ENCODE measurements at regions not wholly inside any gene's neighbourhood (a gene's known extent, or its start where the extent isn't known, plus 50 kb on each side); places are given as distances from the start of the nearest gene placed in this dataset.
A peak's percentile ranks its signal among the peaks of the same experiment; 100 is the strongest.

DNA sequence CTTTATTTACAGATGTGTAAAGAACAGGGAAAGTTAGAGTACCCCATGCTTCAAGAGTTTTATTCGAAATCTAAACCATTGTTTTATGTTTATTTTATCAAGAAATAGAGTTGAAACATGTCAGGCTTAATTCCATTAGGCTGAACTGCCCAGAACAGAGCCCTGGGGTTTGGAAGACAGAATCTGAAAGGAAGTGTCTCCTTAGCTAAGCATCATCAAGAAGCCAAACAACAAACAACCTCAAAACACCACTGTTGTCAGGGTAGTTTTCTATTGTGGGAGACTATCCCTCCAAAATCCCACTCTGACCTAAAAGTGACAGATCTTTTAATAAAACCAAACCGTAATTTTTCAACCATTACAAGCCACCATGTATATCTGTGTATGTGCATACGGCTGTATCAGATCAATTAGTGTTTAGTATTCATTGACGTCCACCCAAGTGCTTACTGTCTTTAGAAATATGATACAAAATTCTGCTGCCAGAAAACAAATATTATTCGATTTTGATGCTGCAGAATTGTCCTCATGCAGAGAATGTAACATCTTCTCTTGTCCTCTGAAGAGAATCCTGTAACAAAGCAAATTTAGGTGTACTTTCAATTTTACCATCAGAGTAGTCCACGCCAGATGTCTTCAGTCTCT is 271.9 kb upstream of the TMEM161B start:
- DNase-seq = no peak

DNA sequence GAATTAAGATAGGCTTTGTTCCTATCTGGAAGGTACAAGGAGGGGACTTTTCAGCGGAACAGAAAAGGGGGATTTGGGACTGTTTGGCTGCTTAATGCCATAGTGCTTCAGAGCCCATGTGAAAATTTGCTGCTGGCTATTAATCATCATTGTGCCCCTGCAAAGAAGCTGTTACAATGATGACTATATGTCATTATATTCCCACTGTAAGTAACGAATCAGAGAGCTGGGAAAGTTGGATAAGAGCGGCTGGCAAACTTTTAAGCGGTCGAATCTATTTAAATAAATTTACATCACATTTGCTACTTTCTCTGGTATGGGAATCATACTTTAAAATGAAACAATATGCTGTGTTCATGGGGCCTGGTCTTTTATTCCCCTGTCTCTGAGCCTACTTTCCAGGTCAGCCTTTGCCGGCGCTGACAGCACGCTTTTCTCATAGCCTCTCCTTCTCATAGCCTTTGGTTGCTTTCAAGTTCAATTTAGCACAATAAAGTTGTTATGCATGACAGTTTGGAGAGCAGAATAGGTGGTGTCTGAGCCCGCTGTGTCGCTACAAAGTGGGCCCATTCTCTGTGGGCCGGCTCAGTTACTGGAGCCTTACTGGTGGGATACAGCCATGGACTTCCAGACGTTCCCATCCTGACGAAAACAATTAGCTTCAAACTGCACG is 271.2 kb upstream of the TMEM161B start:
- no peak for DNase-seq

DNA sequence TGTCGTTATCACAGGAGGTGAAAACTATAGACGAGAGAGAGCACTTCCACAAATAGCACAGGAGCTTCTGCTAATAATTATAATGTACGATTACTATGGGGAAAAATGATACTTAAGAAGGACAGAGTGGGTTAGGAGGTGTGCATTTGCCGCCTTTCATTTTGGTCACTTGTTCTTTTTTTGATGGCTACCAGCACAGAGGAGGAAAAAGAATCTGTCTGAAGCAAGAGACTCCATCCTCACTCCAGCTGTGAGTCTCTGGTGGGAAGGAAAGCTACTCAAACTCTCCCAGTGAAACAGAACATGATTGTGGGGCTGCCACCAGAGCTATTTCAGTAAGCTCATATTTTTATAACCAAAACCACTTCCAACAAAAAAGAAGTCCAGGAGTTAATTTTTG is 270.4 kb upstream of the TMEM161B start:
- no peak for DNase-seq

DNA sequence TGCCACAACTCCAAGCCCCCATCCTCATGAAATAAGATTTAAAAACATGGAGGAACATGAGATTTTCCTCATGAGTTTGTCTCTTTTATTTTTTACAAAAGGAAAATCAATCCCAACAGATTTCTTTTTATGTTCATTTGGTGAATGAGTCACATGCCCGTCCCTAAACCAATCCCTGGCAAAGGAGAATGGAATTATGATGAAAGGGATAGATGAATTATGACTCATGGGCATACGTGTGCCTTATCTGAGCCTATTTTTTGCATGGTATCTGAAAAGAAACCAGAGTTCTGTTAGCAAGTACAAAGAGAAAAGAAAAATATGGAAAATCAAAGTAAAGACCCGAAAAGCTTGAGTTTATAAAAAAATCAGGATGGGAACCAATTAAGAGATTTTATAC is 267.5 kb upstream of the TMEM161B start:
- no peak for DNase-seq

DNA sequence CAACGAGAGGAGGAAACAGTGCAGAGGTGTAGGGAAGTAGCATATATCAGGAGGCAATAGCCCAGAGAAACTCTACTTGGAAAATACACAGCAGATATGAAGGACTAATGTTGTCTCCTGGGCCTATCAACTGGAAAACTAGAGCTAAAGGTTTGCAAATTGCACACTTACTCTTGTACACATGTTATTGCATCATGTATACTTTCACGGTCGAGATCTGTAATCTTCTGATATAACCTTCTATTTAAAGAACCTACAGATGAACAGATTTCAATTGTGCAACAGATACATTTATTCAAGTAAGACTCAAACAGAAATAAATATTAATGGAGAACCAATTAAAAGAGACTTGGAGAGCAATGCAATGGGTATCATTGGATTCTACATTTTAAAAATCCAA is 256.3 kb upstream of the TMEM161B start:
- no peak for DNase-seq

DNA sequence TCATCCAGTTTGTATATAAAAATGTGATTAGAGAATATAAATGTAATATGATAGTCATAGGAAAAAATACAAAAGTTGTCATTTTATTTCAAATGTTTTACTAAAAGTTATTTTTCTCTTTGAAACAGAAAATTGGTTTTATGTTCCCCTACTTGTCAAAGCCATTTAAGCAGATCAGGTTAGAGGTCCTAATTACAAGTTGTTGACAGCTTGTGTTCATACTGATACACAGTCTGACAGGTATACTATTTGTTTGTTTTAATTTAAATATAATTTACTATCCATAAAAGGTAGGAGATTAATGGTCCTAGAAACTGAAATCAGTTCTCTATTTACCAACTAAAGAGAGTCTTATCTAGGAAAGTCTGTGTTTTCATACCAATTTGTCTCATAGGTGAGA is 250.4 kb upstream of the TMEM161B start:
- DNase-seq = no peak

DNA sequence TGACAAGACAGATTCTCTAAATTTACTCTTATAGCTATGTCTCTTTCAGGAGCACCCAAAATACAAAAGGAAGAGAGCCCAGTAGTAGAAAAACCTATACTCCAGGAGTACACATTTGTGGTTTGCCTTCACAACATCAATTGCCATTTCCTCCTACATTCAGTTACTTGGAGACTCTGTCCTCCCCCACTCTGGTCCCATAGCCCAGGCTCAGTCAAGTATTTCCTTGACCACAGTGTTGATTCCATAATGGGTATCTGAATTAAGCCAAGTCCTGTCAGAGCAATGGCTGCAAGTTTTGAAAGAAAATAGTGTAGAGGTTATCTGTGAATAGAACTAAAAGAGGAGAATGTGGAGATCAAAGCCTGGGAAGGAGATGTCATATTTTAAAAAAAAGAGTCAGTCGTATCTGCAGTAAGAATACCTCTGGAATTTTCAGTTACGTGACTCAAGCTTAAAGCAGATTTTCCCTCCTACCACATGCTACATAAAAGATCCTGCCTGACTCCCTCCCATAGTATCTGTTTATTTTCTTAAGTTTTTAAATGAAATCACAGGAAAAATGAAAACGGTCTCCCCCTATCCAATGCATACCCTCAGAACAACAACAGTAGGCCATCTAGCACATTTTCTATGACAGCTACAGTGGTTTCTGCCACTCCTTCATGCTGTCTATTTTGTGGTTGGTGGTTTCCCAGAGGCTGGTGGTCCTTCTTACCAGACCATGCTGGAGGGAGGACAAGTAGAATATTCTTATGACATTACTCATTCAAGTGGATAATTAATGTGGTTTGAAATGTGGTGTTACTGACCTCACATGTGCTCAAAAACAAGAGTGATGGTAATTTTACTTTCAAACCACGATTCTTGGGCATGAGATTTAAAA is 249.7 kb upstream of the TMEM161B start:
- DNase-seq = no peak

DNA sequence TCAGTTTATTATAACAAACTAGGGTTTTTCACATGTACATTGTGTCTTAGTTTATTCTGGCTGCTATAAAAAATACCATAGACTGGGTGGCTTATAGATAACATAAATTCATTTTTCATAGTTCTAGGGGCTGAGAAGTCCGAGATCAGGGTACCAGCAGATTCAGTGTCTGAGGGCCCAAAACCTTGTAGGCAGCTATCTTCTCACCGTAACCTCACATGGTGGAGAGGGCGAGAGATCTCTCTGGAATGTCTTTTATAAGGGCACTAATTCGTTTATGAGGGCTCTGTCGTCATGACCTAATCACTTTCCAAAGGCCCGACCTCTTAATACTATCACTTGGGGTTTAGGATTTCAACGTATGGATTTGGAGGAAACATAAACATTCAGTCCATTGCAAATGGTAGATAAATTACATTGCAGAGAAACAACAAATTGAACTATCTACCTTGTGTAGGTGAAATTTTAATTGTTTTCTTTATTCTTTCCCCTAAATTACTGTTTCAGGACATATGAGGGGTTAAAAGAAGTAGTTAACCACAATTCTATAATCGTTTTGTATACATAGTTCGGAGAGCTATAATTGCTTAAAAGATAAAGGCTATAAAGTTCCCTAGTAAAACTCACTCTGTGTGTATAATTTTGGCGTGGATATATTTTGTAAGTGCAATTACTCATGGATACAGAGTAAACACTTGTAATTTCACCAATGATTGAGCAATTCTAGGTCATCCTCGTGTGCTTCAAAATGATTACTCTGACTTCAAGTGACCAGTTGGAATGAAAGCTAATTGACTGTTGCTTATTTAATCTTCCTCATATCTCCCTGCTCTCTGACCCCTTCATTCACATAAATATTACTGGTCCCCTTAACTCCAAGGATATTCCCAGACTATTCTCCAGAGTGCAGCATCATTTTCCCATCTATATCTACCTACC is 247.5 kb upstream of the TMEM161B start:
- no peak for DNase-seq

DNA sequence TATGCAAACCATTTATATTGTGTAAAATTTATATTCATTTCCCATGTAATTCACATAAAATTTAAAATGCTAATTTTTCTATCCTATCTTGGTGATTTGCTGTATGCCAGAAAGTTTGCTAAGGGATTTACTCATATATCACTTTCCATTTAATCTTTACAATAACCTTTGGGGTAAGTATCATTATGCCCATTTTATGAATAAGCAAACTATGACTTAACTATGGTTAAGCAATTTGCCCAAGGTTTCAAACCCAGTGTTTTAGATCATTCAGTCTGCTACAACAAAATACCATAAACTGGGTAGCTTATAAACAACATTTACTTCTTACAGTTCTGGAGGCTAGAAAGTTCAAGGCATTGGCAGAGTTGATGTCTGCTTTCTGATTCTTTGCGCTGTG is 246.4 kb upstream of the TMEM161B start:
- no peak for DNase-seq

DNA sequence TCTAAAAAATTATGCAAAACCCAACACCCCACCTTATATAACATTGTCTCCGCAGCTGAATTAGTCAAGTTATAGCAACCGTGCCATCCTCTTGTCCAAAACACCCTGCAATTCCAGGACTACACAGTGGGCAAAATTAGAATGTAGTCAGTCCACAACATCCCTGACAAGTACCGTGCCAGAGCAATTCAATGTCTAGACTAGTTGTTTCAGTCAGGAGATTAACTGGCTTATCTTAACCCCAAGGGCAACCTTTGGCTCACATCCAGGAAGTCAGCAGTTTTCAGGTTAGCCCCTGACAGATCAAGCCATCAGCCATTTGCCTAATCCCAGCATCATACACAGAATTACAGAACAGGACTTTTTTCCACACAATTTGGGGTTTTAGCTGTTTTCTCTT is 240.8 kb upstream of the TMEM161B start:
- DNase-seq = no peak

DNA sequence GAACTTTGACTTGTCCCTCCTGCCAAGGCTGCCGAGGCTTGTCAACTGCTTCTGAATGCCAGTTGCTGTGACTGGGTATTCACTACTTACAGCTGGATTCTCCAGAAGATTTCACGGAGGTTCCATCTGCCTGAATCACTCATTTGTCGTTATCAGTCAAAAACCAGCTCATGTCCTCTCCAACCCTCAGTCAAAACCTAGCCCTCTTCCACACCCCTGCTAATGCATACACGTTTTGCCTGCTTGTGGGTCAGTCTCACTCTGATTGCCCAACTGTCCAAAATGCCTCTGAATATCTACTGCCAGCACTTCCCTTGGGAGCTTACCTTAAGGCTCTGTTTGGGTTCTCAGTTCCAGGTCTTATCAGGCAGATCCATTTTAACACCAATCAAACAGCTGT is 238.6 kb upstream of the TMEM161B start:
- DNase-seq = no peak

DNA sequence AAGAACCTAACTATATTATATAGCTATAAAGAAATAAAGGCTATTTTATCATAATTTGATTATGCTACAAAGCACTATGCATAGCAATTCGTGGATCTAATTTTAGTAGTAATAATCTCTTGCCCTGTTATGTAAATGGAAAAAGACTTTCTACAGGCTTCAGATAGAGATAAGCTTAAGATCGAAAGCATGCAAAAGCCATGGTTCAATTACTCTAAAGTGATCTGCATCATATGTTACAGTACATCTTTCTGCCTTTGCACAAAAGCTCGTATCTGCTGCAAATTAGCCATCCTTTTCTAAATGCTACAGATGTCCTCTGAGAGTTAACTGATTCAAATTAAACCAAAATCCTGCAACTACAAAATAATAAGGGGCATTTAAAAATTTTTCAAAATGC is 234.8 kb upstream of the TMEM161B start:
- no peak for DNase-seq

DNA sequence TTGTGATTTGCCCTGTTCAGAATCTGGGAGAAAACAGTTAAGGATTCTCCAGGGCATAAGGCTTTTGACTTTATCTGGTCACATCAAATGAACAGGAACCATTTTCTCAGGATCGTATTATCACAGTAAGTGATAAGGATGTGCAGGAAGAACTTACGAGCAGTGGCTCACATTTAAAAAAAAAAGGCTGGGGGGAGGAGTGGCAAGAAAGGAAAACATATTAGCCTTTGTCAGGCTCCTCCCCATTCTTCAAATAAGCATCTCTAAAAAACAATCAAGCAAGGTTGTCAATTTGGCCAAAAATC is 234.3 kb upstream of the TMEM161B start:
- DNase-seq = no peak

DNA sequence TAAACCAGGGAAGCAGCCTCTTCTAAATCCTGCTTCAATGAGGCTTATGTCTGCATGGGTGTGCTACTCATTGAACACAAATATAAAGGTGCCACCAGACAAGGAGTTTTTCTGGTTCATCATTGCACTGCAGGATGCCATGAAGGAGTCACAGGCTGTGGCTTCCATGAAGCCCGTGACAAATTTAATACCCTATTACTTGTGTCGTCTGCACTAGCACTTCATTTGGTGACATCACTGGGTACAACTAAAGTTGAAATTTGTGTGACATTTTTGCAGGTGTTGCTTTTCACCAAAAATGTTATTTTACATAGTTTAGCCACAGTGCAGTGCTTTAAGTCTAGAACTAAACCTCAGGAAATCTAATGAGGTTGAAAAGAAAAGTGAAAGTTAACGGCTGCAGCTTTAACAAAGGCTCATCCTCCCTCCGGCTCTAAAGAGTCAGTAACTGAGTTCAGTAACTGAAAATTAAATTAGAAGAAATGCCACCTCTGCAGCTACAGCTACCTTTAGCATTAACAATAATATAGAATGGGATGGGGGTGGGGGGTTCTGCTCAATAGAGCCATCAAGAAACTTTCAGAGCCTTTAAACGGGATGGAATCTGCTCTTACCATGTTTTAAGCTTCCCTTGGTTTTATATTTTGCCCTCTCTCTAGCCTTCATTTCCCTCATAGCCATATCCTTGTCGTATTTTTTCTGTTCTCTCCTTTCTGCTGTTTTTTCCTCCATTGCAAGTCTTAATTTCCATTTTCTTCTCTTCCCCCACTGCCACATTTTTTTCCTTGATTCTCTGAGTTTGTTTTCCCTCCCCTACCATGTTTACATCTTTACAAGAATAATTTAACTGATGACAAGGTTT is 233.8 kb upstream of the TMEM161B start:
- peak; percentile 12 for DNase-seq

DNA sequence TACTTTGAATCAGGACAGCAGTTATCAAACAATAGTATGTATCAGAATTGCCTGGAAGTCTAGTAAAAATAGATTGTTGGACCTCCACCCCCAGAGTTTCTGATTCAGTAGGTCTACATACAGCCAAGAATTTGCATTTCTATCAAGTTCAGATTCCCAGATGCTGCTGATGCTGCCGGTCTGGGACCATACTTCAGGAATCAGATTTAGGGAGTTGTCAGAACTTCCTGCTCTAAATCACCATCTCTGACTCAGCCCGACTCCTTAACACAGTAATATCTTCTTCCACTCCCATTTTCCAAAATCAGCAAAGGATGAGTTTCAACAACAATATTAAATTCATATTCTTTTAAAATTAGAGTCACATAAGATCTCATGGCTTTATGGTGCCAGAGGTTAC is 227.2 kb upstream of the TMEM161B start:
- no peak for DNase-seq

DNA sequence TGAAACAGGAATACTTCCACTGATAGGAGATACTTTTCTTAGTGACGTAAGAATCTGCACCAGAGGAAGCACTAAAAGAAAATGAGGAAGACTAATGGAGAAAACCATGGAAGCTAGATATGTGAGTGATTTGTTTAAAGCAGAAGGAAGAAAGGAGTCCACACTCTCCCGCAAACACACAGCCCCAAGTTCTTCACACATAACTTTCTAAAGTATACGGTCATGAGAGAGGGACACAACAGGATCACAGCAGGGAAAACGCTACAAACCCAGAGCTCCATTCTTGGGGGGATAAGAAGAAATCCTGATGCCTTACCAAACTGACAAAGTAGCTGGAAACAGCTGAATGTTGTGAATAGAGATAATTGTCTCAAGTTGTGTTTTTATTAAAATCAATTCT is 222.2 kb upstream of the TMEM161B start:
- no peak for DNase-seq

DNA sequence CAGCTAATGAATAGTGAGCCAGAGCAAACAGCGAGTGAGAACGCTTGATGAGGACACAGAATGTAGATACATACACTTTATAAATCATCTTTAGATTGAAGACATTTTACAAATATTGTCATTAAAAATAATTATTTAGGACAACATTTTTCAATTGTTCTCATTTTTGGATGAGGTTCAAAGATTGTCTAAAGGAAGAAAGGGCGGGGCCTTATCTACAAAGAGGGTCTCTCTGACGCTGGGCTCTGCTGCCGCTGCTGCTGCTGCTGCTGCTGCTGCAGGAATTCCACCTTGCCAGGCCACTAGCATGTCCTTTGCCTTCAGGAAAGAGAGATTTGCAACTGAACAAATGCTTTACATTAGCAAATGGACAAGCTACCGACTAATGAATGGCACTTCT is 220.7 kb upstream of the TMEM161B start:
- no peak for DNase-seq

DNA sequence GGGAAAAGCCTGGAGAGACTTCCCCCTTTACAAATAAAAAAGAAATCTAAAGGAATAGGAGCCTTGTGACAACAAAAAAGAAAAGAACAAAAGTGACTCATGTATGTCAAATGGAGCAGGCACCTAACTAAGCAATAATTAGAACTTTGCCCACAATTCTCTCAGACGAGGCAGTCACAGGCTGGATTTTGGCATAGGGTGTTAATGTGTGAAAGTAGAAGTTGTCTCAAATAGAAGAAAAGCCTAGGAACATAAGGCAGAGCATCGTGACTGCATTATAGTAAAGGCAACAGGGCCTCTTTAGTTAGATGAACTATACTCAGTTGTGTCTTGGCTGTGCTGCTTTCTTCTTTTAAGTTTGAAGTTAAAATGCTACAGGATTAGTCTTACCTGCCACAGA is 219.9 kb upstream of the TMEM161B start:
- DNase-seq = no peak

DNA sequence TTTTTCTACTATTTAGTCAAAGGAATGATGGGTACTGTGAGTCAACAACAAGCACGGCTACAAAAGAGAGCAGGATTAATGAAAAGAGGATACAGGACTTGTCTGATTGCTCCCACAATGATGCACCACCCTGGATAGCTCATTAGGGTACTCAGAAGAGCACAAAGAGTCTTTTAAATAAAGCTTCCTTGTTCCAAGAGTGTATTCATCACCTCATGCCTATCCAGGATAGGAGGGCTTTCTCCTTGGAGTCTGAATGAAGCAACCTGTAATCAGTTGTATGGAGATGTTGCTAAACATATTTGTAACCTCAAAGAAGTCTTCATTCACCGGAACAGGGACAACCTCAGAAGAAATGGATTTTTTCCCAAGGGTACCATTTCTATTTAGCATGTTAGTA is 219.5 kb upstream of the TMEM161B start:
- DNase-seq = no peak

DNA sequence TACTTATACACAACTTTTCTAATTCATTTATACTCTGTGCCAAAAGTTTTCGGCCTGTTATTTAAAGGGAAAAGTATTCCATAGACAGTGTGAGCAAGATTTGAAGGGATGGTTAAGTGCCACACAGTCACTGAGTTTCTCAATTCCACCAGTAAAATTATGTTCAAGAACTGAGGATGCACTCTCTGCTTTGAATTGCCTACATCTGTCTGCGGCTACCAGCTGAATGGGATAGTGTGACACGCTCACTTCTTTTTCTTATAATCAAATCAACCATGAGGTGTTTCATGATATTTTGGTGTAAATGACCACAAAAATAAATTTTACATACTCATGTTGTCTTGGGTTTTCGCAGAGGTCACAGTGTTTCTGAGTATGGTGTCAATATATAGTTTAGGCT is 218.4 kb upstream of the TMEM161B start:
- no peak for DNase-seq

DNA sequence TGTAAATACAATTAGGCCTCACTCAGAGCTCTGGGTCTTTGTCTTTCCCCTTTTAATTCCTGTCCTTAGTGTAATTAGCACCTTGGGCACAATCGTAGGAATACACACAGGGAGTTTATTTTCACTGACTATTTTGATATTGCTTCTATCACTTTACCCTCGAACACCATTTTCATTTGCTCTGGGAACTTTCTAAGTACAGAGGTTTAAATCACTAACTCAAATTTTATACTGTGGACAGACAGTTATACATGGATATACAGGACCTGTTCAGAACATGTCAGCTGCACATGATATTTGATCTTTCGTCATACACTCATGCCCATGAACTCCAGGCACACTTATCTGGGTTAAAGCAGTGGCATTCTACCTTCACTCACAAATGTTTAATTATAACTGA is 217.8 kb upstream of the TMEM161B start:
- no peak for DNase-seq

DNA sequence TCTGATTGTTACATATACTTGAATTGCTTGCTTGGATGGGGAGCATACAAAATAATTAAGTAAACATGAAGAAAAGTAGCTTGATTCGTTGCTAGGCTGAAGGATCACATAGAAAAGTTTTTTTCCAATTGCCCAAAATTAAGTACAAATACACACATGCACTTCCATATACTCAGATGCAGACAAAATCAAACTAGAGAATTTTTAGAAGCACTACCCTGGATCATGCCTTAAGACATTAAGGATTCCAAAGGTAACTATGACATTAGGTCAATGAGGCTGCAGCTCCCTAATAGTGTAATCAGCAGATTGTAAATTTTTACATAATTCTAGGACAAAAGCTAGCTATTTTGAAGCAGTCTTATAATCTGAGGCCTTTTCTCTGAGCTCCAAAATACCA is 216.9 kb upstream of the TMEM161B start:
- no peak for DNase-seq

All from suppressor macrophage treated with lipopolysaccharide for 4 hours (primary cell).